HG02973 (cell line): ENCODE measurements at regions not wholly inside any gene's neighbourhood (a gene's known extent, or its start where the extent isn't known, plus 50 kb on each side); places are given as distances from the start of the nearest gene placed in this dataset.

Experiments used
- ATAC-seq: cut with Tn5 transposase; IDR thresholded peaks from one replicate; pipeline ENCODE4 v1.9.1; 2021; ENCODE audit warnings: moderate library complexity; ENCODE audit not compliant: unreplicated experiment

GRCh38 chr2:172658945-172659344 lies 76.7 kb upstream of the RAPGEF4 start:
- ATAC-seq: no peak

- ATAC-seq: no peak
These were observed 73.5 kb upstream of the RAPGEF4 start for GRCh38 chr2:172662099-172662498.

GRCh38 chr2:172664766-172665165 lies 70.9 kb upstream of the RAPGEF4 start:
- no peak for ATAC-seq

DNA sequence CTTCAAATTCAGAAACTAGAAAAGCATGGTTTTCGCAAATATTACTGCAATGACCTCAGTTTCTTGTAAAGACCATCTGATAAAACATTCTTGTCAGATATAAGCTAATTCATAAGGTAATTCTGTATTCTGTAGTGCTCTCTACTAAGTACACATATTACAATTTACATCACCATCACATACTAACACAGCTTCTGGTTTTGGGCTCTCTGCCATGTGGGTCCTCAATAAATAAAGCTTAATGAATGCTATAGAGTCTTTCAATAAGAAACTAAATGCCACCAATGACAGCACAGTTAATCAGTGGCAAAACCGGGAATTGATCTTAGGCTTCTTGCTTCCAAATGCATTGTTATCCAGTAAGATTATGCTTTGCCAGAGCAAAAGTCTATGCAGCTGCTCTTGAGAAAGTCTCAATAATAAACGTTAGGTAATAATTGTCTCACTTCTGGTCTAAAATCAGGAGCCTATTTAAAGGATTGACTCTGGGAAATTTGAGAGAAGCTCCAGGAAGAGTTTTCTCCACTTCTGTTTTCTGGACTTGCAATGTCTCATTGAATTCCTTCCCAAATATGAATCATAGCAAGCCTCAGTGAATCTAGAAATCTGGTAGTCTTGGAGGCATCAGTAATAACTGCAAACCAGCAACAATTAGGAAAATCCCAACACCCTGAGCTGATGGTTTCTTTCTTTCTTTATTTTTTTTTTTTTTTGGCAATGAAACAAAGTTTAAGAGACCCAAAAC lies 67.9 kb upstream of the RAPGEF4 start:
- no peak for ATAC-seq

DNA sequence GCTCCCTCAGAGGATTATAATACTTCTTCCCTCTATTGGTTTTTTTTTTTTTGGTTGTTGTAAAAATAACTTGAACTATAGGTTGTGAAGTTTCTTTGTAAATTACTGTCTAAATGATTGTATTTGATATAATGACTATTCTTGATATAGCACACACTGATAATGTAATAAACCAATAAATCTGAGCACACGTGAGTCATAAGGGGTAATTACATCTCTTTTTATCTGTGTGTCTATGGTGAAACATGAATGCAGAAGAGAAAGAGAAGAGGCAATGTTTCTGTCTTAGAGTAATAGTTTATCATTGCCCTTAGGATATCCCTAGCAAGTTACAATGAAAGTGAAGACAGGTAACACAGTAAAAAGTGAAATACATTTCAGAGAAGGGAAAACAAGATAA lies 64.1 kb upstream of the RAPGEF4 start:
- no peak for ATAC-seq

DNA sequence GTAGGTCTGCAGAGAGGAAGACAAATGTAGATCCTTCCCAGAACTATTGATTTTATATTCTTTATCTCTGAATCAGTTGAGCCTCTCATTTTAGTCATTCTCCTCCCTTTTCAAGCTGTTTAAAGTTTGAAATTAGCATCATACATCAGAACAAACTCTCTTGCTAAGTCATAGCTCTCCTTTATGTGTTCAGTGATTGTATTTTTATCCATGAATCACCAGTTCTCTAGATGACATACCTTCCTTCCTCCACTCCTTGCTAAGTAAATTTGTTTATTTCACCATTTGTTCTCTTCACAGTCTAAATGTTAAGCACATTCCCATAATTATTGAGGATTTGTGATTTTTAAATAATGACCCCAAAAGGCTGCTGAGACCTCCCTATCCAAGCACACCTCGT lies 63.5 kb upstream of the RAPGEF4 start:
- no peak for ATAC-seq

GRCh38 chr2:172673056-172673683 lies 62.5 kb upstream of the RAPGEF4 start:
- ATAC-seq: no peak

GRCh38 chr2:172674034-172674967 lies 61.3 kb upstream of the RAPGEF4 start:
- peak; percentile 51 for ATAC-seq

- no peak for ATAC-seq
These were observed 60.7 kb upstream of the RAPGEF4 start for GRCh38 chr2:172674968-172675303.

GRCh38 chr2:172677363-172677762 lies 58.3 kb upstream of the RAPGEF4 start:
- no peak for ATAC-seq

- ATAC-seq: no peak
These were observed 55.1 kb upstream of the RAPGEF4 start for GRCh38 chr2:172680436-172681068.

DNA sequence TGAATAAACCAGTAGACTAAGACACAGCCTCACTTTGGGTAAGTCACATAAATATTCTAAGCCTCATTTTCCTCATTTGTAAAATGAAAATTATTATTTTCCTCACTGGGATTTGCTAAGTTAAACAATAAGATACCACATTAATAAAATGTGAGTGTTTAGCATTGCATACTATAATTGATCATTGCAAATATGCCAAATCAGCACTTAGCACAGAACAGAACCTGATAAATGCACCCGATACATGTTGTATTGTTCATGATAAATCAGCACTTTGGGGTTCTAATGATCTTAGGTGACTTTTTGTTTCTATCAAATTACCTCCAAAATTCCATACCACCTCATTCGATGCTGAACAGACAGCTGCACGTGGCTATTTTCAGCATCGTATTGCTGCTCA lies 50.2 kb upstream of the RAPGEF4 start:
- no peak for ATAC-seq
